GM06990 (cell line): ENCODE measurements at regions not wholly inside any gene's neighbourhood (a gene's known extent, or its start where the extent isn't known, plus 50 kb on each side); places are given as distances from the start of the nearest gene placed in this dataset.
A peak's percentile ranks its signal among the peaks of the same experiment; 100 is the strongest.

Experiments
- DNase-seq: peaks from one replicate; pipeline ENCODE4 v3.0.0-alpha.2; 2011; ENCODE audit not compliant: insufficient read length; ENCODE audit errors: extremely low read depth
- H3K27me3 ChIP-seq: replicated peaks from 2 replicates; pipeline ENCODE4 v1.6.0; 2011; ENCODE audit warnings: low read length; ENCODE audit not compliant: control insufficient read depth, insufficient read depth
- H3K36me3 ChIP-seq: 2 replicates; pipeline ENCODE4 v1.5.1; 2011; ENCODE audit warnings: low read length; ENCODE audit not compliant: control insufficient read depth, insufficient read depth
- H3K4me3 ChIP-seq: replicated peaks from 2 replicates; pipeline ENCODE4 v1.5.1; 2011; ENCODE audit warnings: low read depth, mild to moderate bottlenecking, control low read depth, low read length
- CTCF ChIP-seq: IDR thresholded peaks from 2 replicates; pipeline ENCODE4 v1.5.1; 2011; ENCODE audit warnings: low read length, control low read depth, mild to moderate bottlenecking, inconsistent platforms; ENCODE audit not compliant: insufficient read depth, poor library complexity, severe bottlenecking

- TF ChIP-seq CTCF: no peak
- H3K27me3 ChIP-seq: no peaks in the 10 kb centered on the region
These were observed 550.8 kb upstream of the CFAP20DC start for GRCh38 chr3:59600631-59601030.

DNA sequence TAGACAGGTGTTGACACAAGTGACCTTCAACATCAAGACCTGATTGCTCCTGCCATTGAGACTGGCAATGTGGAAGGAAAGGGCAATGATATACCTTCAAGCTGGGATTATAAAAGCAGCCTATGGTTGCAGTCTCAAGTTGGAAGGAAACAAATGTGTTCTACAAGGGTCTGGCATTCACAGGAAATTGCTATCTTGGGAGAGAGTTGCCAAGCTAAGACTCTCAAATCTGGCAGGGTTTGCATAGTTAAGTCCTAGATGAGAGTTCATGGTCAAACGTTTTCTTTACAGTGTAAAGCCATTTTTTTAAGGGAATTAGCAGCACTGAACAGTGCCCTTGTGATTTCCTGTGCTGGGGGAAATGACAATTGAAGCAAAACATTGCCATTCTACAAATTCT lies 546.9 kb upstream of the CFAP20DC start:
- Histone ChIP-seq H3K36me3 (no peaks in the 10 kb centered on the region), H3K4me3 (no peak overlapping the region), H3K27me3 (no peaks in the 10 kb centered on the region)
- TF ChIP-seq CTCF: no peak
- no peak for DNase-seq

More at GRCh38 chr3:59600631-59601030, 550.8 kb upstream of the CFAP20DC start:
- Histone ChIP-seq H3K36me3 (no peaks in the 10 kb centered on the region), H3K4me3 (no peak overlapping the region)
- DNase-seq: no peak

GRCh38 chr3:59595830-59596229 lies 546.0 kb upstream of the CFAP20DC start:
- TF ChIP-seq CTCF: no peak
- DNase-seq: no peak
- Histone ChIP-seq H3K36me3 (no peaks in the 10 kb centered on the region), H3K27me3 (no peaks in the 10 kb centered on the region), H3K4me3 (no peak overlapping the region)

GRCh38 chr3:59593380-59593779 lies 543.6 kb upstream of the CFAP20DC start:
- no peak for TF ChIP-seq CTCF

GRCh38 chr3:59580996-59581395 lies 531.2 kb upstream of the CFAP20DC start:
- Histone ChIP-seq H3K36me3 (no peaks in the 10 kb centered on the region), H3K4me3 (no peak overlapping the region), H3K27me3 (no peaks in the 10 kb centered on the region)
- TF ChIP-seq CTCF: no peak
- peak; percentile 16 for DNase-seq

More at GRCh38 chr3:59593380-59593779, 543.6 kb upstream of the CFAP20DC start:
- no peak overlapping the region for H3K4me3 ChIP-seq
- H3K27me3 ChIP-seq: no peaks in the 10 kb centered on the region
- no peaks in the 10 kb centered on the region for H3K36me3 ChIP-seq
- no peak for DNase-seq

DNA sequence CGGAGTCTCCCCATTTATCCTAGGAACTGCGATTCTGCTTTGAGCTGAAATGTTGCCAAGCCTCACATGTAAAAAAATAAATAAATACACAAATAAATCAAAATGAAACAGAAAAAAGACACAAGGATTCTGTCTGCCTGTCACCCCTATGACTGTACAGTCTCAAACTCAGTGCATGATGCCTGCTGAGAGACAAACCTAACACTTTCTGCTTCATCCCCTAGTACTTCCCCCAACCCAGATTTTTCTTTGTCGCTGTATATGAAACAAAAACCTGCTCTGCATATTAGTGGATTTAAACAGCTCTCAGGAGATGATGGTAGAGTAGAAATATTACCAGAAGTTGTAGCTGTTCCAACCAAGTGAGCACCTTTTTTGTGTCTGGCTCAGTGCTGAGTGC lies 530.7 kb upstream of the CFAP20DC start:
- peak; percentile 9 for DNase-seq
- no peaks in the 10 kb centered on the region for H3K36me3 ChIP-seq
- no peak overlapping the region for H3K4me3 ChIP-seq
- H3K27me3 ChIP-seq: no peaks in the 10 kb centered on the region
- TF ChIP-seq CTCF: no peak
